ENCODE measurements at regions not wholly inside any gene's neighbourhood (a gene's known extent, or its start where the extent isn't known, plus 50 kb on each side); places are given as distances from the start of the nearest gene placed in this dataset.

GRCh38 chr4:120005527-120005926 is 61.1 kb downstream of the MAD2L1 start:
- intact Hi-C loops (cut with micrococcal nuclease; ENCODE audit: unreplicated experiment) = no loop called here
- ChIA-PET POLR2A (no interaction called here), RAD21 (ENCODE audit: unreplicated experiment) (no interaction called here)

More at GRCh38 chr4:120005527-120005926, 61.1 kb downstream of the MAD2L1 start:
- H3K4me2 ChIP-seq (ENCODE audit: control insufficient read depth, insufficient read depth) = no peak overlapping the region
- H3K36me3 ChIP-seq (ENCODE audit: control insufficient read depth in 2 of 2, insufficient read depth in 2 of 2, low read length in 1 of 2) = no peaks in the 10 kb centered on the region
- no TSS peak for BruUV-seq (replicated peaks)
- SMC1A ChIA-PET (ENCODE audit: uncharacterized antibody, unreplicated experiment) = no interaction called here
- in situ Hi-C loops (cut with MboI) = no loop called here
- no peaks in the 10 kb centered on the region for H4K20me1 ChIP-seq (ENCODE audit: control insufficient read depth, insufficient read depth)
- DNase-seq (ENCODE audit: low read depth, low spot score) (no peak), ATAC-seq (no peak), FAIRE-seq (no peak)
- no peaks in the 10 kb centered on the region for H3K4me1 ChIP-seq (ENCODE audit: control insufficient read depth, insufficient read depth, low read length)
- no peaks in the 10 kb centered on the region for H3K79me2 ChIP-seq (ENCODE audit: control insufficient read depth, insufficient read depth, low read length)
- H2AFZ ChIP-seq (ENCODE audit: control insufficient read depth, low read depth, low read length) = no peak overlapping the region
- TF ChIP-seq RB1 (IDR thresholded peaks at IDR 0.05; ENCODE audit: borderline replicate concordance) (no peak), JUND (IDR thresholded peaks at IDR 0.05; ENCODE audit: low read depth, low read length) (no peak), ZNF592 (IDR thresholded peaks at IDR 0.05) (no peak), ZBTB11 (CRISPR knock-in tag; IDR thresholded peaks at IDR 0.05) (no peak), NFXL1 (IDR thresholded peaks at IDR 0.05; ENCODE audit: borderline replicate concordance) (no peak)
- H3K9me3 ChIP-seq (replicated peaks; ENCODE audit: control insufficient read depth, insufficient read depth, low read length) = no peaks in the 10 kb centered on the region
- no peak overlapping the region for H3K27ac ChIP-seq (ENCODE audit: control insufficient read depth, insufficient read depth)
- CTCF ChIA-PET = no interaction called here
- H3K27me3 ChIP-seq (replicated peaks in 1 of 2; ENCODE audit: control insufficient read depth in 2 of 2, insufficient read depth in 2 of 2, low read length in 1 of 2) = no peaks in the 10 kb centered on the region
- H3K9ac ChIP-seq (ENCODE audit: control insufficient read depth, insufficient read depth, low read length) = no peak overlapping the region
- no peak overlapping the region for H3K4me3 ChIP-seq

All from GM12878 (cell line).